Activated CD4-positive, alpha-beta memory T cell treated with anti-CD3 and anti-CD28 coated beads for 36 hours (primary cell): ENCODE measurements at regions not wholly inside any gene's neighbourhood (a gene's known extent, or its start where the extent isn't known, plus 50 kb on each side); places are given as distances from the start of the nearest gene placed in this dataset.
"Not testable (repeated sequence)": the region's sequence is repeated elsewhere in the genome, so short reads cannot be mapped to it uniquely, and the experiment has no call there.

Experiments used
- CTCF ChIA-PET: fragments of 350-600 bp; sonication (Branson Sonifier 250); formaldehyde crosslinking; loops from one replicate; lab custom pipeline; 2021; ENCODE audit warnings: antibody characterized with exemption, inconsistent platforms; lab: Charles Lee
- POLR2A ChIA-PET: fragments of 350-600 bp; sonication (Branson Sonifier 250); formaldehyde crosslinking; loops from one replicate; lab custom pipeline; 2021; ENCODE audit warnings: antibody characterized with exemption; lab: Charles Lee
- DNase-seq: peaks from one replicate; pipeline ENCODE4 v3.0.0-alpha.2; 2020
- H3K27ac Mint-ChIP-seq: one replicate; pipeline ENCODE4 v1.8.0; 2021; ENCODE audit warnings: mixed read lengths
- H3K27me3 Mint-ChIP-seq: one replicate; pipeline ENCODE4 v1.8.0; 2021; ENCODE audit warnings: mixed read lengths
- H3K36me3 Mint-ChIP-seq: one replicate; pipeline ENCODE4 v1.8.0; 2021; ENCODE audit warnings: mixed read lengths
- H3K4me1 Mint-ChIP-seq: one replicate; pipeline ENCODE4 v1.8.0; 2021; ENCODE audit warnings: low read depth, mixed read lengths
- H3K4me3 Mint-ChIP-seq: one replicate; pipeline ENCODE4 v1.8.0; 2021; ENCODE audit warnings: mild to moderate bottlenecking, mixed read lengths
- H3K9me3 Mint-ChIP-seq: one replicate; pipeline ENCODE4 v1.8.0; 2021; ENCODE audit warnings: mixed read lengths
- intact Hi-C: fragments of 100-400 bp; cut with micrococcal nuclease; formaldehyde crosslinking; loops from one replicate; pipeline ENCODE4 v1.15.1; 2023

GRCh38 chr2:67614454-67614853 lies 217.3 kb downstream of the ETAA1 start:
- ChIA-PET POLR2A (no interaction called here), CTCF (no interaction called here)
- no peak for DNase-seq
- intact Hi-C loops, result no loop called here
- H3K4me1 Mint-ChIP-seq, result no peaks in the 10 kb centered on the region
- H3K9me3 Mint-ChIP-seq, result no peaks in the 10 kb centered on the region
- H3K36me3 Mint-ChIP-seq, result no peaks in the 10 kb centered on the region
- H3K4me3 Mint-ChIP-seq, result no peak overlapping the region
- H3K27me3 Mint-ChIP-seq, result no peaks in the 10 kb centered on the region
- no peak overlapping the region for H3K27ac Mint-ChIP-seq

GRCh38 chr2:67616749-67617148 lies 219.6 kb downstream of the ETAA1 start:
- POLR2A ChIA-PET, result no interaction called here
- Mint-ChIP-seq H3K4me3 (no peak overlapping the region), H3K27me3 (no peaks in the 10 kb centered on the region)

GRCh38 chr2:67619204-67619603 lies 222.1 kb downstream of the ETAA1 start:
- H3K9me3 Mint-ChIP-seq, result no peaks in the 10 kb centered on the region
- no peaks in the 10 kb centered on the region for H3K36me3 Mint-ChIP-seq
- POLR2A ChIA-PET, result no interaction called here
- DNase-seq, result no peak
- CTCF ChIA-PET, result no interaction called here
- intact Hi-C loops, result no loop called here
- no peak overlapping the region for H3K4me3 Mint-ChIP-seq
- no peaks in the 10 kb centered on the region for H3K27me3 Mint-ChIP-seq
- H3K4me1 Mint-ChIP-seq, result no peaks in the 10 kb centered on the region
- H3K27ac Mint-ChIP-seq, result no peak overlapping the region

More at GRCh38 chr2:67616749-67617148, 219.6 kb downstream of the ETAA1 start:
- H3K4me1 Mint-ChIP-seq, result no peaks in the 10 kb centered on the region
- no peak for DNase-seq
- H3K9me3 Mint-ChIP-seq, result no peaks in the 10 kb centered on the region
- no peak overlapping the region for H3K27ac Mint-ChIP-seq
- CTCF ChIA-PET, result no interaction called here
- intact Hi-C loops, result no loop called here
- H3K36me3 Mint-ChIP-seq, result no peaks in the 10 kb centered on the region

GRCh38 chr2:67623741-67624140 lies 226.6 kb downstream of the ETAA1 start:
- H3K4me1 Mint-ChIP-seq, H3K9me3 Mint-ChIP-seq, POLR2A ChIA-PET, intact Hi-C loops, CTCF ChIA-PET, H3K36me3 Mint-ChIP-seq, H3K4me3 Mint-ChIP-seq, H3K27me3 Mint-ChIP-seq, DNase-seq, H3K27ac Mint-ChIP-seq: not testable (repeated sequence)

GRCh38 chr2:67625178-67625577 lies 228.0 kb downstream of the ETAA1 start:
- H3K4me3 Mint-ChIP-seq, result no peak overlapping the region
- POLR2A ChIA-PET, result no interaction called here
- H3K36me3 Mint-ChIP-seq, result no peaks in the 10 kb centered on the region
- no peak overlapping the region for H3K27ac Mint-ChIP-seq
- CTCF ChIA-PET, result no interaction called here
- no peak for DNase-seq
- no peaks in the 10 kb centered on the region for H3K27me3 Mint-ChIP-seq
- H3K4me1 Mint-ChIP-seq, result no peaks in the 10 kb centered on the region
- intact Hi-C loops, result no loop called here
- no peaks in the 10 kb centered on the region for H3K9me3 Mint-ChIP-seq

GRCh38 chr2:67625690-67626475 lies 228.8 kb downstream of the ETAA1 start:
- Mint-ChIP-seq H3K9me3 (no peaks in the 10 kb centered on the region), H3K27ac (no peak overlapping the region), H3K4me3 (no peak overlapping the region), H3K36me3 (no peaks in the 10 kb centered on the region), H3K27me3 (no peaks in the 10 kb centered on the region), H3K4me1 (no peaks in the 10 kb centered on the region)
- POLR2A ChIA-PET, result no interaction called here
- CTCF ChIA-PET, result no interaction called here
- intact Hi-C loops, result no loop called here
- DNase-seq, result no peak

- intact Hi-C loops, result no loop called here
- DNase-seq, result no peak
- H3K27ac Mint-ChIP-seq, result no peak overlapping the region
- CTCF ChIA-PET, result no interaction called here
- H3K9me3 Mint-ChIP-seq, result no peaks in the 10 kb centered on the region
- no peak overlapping the region for H3K4me3 Mint-ChIP-seq
- no peaks in the 10 kb centered on the region for H3K4me1 Mint-ChIP-seq
- no peaks in the 10 kb centered on the region for H3K27me3 Mint-ChIP-seq
- POLR2A ChIA-PET, result no interaction called here
- H3K36me3 Mint-ChIP-seq, result no peaks in the 10 kb centered on the region
Measured at GRCh38 chr2:67626656-67627055, 229.5 kb downstream of the ETAA1 start.

- Mint-ChIP-seq H3K27me3 (no peaks in the 10 kb centered on the region), H3K36me3 (no peaks in the 10 kb centered on the region), H3K9me3 (no peaks in the 10 kb centered on the region), H3K4me3 (no peak overlapping the region), H3K4me1 (no peaks in the 10 kb centered on the region), H3K27ac (no peak overlapping the region)
- intact Hi-C loops, result no loop called here
- POLR2A ChIA-PET, result no interaction called here
- CTCF ChIA-PET, result no interaction called here
- DNase-seq, result no peak
Measured at GRCh38 chr2:67627456-67628207, 230.5 kb downstream of the ETAA1 start.

GRCh38 chr2:67628892-67629291 lies 231.8 kb downstream of the ETAA1 start:
- Mint-ChIP-seq H3K4me3 (no peak overlapping the region), H3K36me3 (no peaks in the 10 kb centered on the region), H3K27me3 (no peaks in the 10 kb centered on the region), H3K4me1 (no peaks in the 10 kb centered on the region), H3K27ac (no peak overlapping the region), H3K9me3 (no peaks in the 10 kb centered on the region)
- intact Hi-C loops, result no loop called here
- CTCF ChIA-PET, result no interaction called here
- POLR2A ChIA-PET, result no interaction called here
- DNase-seq, result no peak

- no peaks in the 10 kb centered on the region for H3K9me3 Mint-ChIP-seq
- H3K27me3 Mint-ChIP-seq, result no peaks in the 10 kb centered on the region
- H3K4me1 Mint-ChIP-seq, result no peaks in the 10 kb centered on the region
- no peak overlapping the region for H3K4me3 Mint-ChIP-seq
- H3K36me3 Mint-ChIP-seq, result no peaks in the 10 kb centered on the region
- intact Hi-C loops, result no loop called here
- POLR2A ChIA-PET, result no interaction called here
- CTCF ChIA-PET, result interaction anchor here (0.6 kb wide), 1 partner anchor 1951 kb away, joined by 3 read pairs; no protein-coding TSS in a partner anchor
- no peak overlapping the region for H3K27ac Mint-ChIP-seq
- DNase-seq, result no peak
Measured at GRCh38 chr2:67631483-67631882, 234.3 kb downstream of the ETAA1 start.

GRCh38 chr2:67633212-67633856 lies 236.2 kb downstream of the ETAA1 start:
- DNase-seq, result no peak
- H3K36me3 Mint-ChIP-seq, result no peaks in the 10 kb centered on the region
- no peak overlapping the region for H3K27ac Mint-ChIP-seq
- H3K4me1 Mint-ChIP-seq, result no peaks in the 10 kb centered on the region
- H3K27me3 Mint-ChIP-seq, result no peaks in the 10 kb centered on the region
- no peak overlapping the region for H3K4me3 Mint-ChIP-seq
- H3K9me3 Mint-ChIP-seq, result no peaks in the 10 kb centered on the region
- intact Hi-C loops, result no loop called here
- ChIA-PET POLR2A (no interaction called here), CTCF (no interaction called here)

- Mint-ChIP-seq H3K36me3 (no peaks in the 10 kb centered on the region), H3K27me3 (no peaks in the 10 kb centered on the region), H3K27ac (no peak overlapping the region), H3K9me3 (no peaks in the 10 kb centered on the region), H3K4me3 (no peak overlapping the region), H3K4me1 (no peaks in the 10 kb centered on the region)
- DNase-seq, result no peak
- intact Hi-C loops, result no loop called here
- CTCF ChIA-PET, result interaction anchor here (0.6 kb wide), 1 partner anchor 240 kb away, joined by 3 read pairs; no protein-coding TSS in a partner anchor
- POLR2A ChIA-PET, result no interaction called here
Measured at GRCh38 chr2:67638146-67638545, 241.0 kb downstream of the ETAA1 start.
